Astrocyte (in vitro differentiated cells and primary cell): ENCODE measurements at regions not wholly inside any gene's neighbourhood (a gene's known extent, or its start where the extent isn't known, plus 50 kb on each side); places are given as distances from the start of the nearest gene placed in this dataset.

ENCODE experiments used
- CTCF ChIP-seq: IDR thresholded peaks from 2 replicates; pipeline ENCODE4 v1.5.1; 2011; ENCODE audit warnings: low read depth, mild to moderate bottlenecking, inconsistent platforms, low read length, moderate library complexity; ENCODE audit not compliant: insufficient read depth
- EZH2 ChIP-seq: IDR thresholded peaks from 2 replicates; pipeline ENCODE4 v1.6.1; 2012; ENCODE audit warnings: mild to moderate bottlenecking, low read length, inconsistent platforms; ENCODE audit not compliant: insufficient read depth

GRCh38 chr5:61647672-61648071 is 315.6 kb downstream of the ZSWIM6 start:
- TF ChIP-seq CTCF (no peak), EZH2 (no peak)
